K562 (cell line): ENCODE measurements at regions not wholly inside any gene's neighbourhood (a gene's known extent, or its start where the extent isn't known, plus 50 kb on each side); places are given as distances from the start of the nearest gene placed in this dataset.

Experiments used
- ATAC-seq: fragments of 200-7000 bp; cut with Tn5 transposase; 3 replicates; pipeline ENCODE4 v1.9.1; 2020; ENCODE audit warnings: moderate library complexity
- BruUV-seq: library from RNA; stranded (reverse); fragments of 400-500 nt; replicated peaks from 2 replicates; lab custom pipeline; 2021; lab: Mats Ljungman, UMichigan
- CTCF ChIA-PET: fragments of 300-600 bp; formaldehyde crosslinking; extraction: SDS; loops from one replicate; lab custom pipeline; 2021; ENCODE audit warnings: low intra/inter-chr PET ratio; lab: Yijun Ruan, JAX
- POLR2A ChIA-PET: fragments of 300-600, 350-650 bp; sonication (Branson Sonifier 250); formaldehyde crosslinking; extraction: SDS; loops from one replicate; lab custom pipeline; 2021; ENCODE audit warnings: antibody characterized with exemption, inconsistent platforms; lab: Yijun Ruan, JAX
- DNase-seq, 4 experiments: peaks; one replicate each; pipeline versions ENCODE4 v3.0.0 to v3.0.0-alpha.2; 2011 to 2018; ENCODE audit warnings: low spot score in 3 of 4, mixed read lengths in 3 of 4; ENCODE audit errors: extremely low read depth in 1 of 4
- FAIRE-seq: peaks from 2 replicates; lab custom pipeline; 2011; peaks lifted over from hg19 to GRCh38; lab: Jason Lieb, UNC
- H2AFZ ChIP-seq: 2 replicates; pipeline ENCODE4 v1.6.0; 2011; ENCODE audit warnings: low read depth, low read length, control low read depth, inconsistent platforms
- H3K27ac ChIP-seq: fragments of 200-600 bp; 3 replicates; pipeline ENCODE4 v1.8.0; 2011; ENCODE audit warnings: low read depth, mild to moderate bottlenecking, control low read depth, inconsistent platforms, low read length, moderate library complexity, mixed read lengths; ENCODE audit errors: extremely low read depth
- H3K27me3 ChIP-seq, 2 experiments: fragments of 300-600 bp in 1 of 2; 2 replicates in 1 of 2; 3 replicates in 1 of 2; pipeline versions ENCODE4 v1.6.0 to v1.8.0; 2011; ENCODE audit warnings: inconsistent platforms in 2 of 2, low read length in 2 of 2, mild to moderate bottlenecking in 1 of 2, mixed read lengths in 1 of 2, moderate library complexity in 1 of 2; ENCODE audit not compliant: control insufficient read depth in 2 of 2, insufficient read depth in 2 of 2
- H3K36me3 ChIP-seq: fragments of 300-600 bp; 3 replicates; pipeline ENCODE4 v1.8.0; 2011; ENCODE audit warnings: mild to moderate bottlenecking, low read length, inconsistent platforms; ENCODE audit not compliant: control insufficient read depth, insufficient read depth
- H3K4me1 ChIP-seq, 2 experiments: fragments of 200-600 bp in 1 of 2; replicated peaks in 1 of 2; 2 replicates in 1 of 2; 3 replicates in 1 of 2; pipeline versions ENCODE4 v1.5.1 to v1.8.0; 2011; ENCODE audit warnings: inconsistent platforms in 2 of 2, low read length in 2 of 2, mild to moderate bottlenecking in 1 of 2, mixed read lengths in 1 of 2, moderate library complexity in 1 of 2; ENCODE audit not compliant: control insufficient read depth in 2 of 2, insufficient read depth in 2 of 2
- H3K4me2 ChIP-seq: 2 replicates; pipeline ENCODE4 v1.6.1; 2011; ENCODE audit warnings: low read length, control low read depth, inconsistent platforms, mixed read lengths; ENCODE audit not compliant: insufficient read depth
- H3K4me3 ChIP-seq: fragments of 200-600 bp; sonication (generic), shearing (Covaris generic); 2 replicates; pipeline ENCODE4 v1.5.1; 2016; ENCODE audit warnings: control low read depth, inconsistent platforms
- H3K79me2 ChIP-seq: fragments of 200-600 bp; 3 replicates; pipeline ENCODE4 v1.8.0; 2011; ENCODE audit warnings: low read length, inconsistent platforms; ENCODE audit not compliant: control insufficient read depth, insufficient read depth
- H3K9ac ChIP-seq, 2 experiments: 2 replicates each; pipeline versions ENCODE4 v1.6.0 to v1.6.1; 2011; ENCODE audit warnings: low read depth in 2 of 2, low read length in 2 of 2, control low read depth in 1 of 2, inconsistent platforms in 1 of 2, mild to moderate bottlenecking in 1 of 2, mixed read lengths in 1 of 2; ENCODE audit not compliant: insufficient read depth in 1 of 2
- H3K9me1 ChIP-seq: one replicate; pipeline ENCODE4 v1.6.0; 2011; ENCODE audit warnings: inconsistent platforms, mild to moderate bottlenecking, low read length, moderate library complexity; ENCODE audit not compliant: control insufficient read depth, insufficient read depth
- H3K9me3 ChIP-seq: replicated peaks from 2 replicates; pipeline ENCODE4 v1.5.1; 2011; ENCODE audit warnings: low read depth, low read length, inconsistent platforms; ENCODE audit not compliant: control insufficient read depth, insufficient read depth
- H4K20me1 ChIP-seq: replicated peaks from 2 replicates; pipeline ENCODE4 v1.6.1; 2011; ENCODE audit warnings: low read length, inconsistent platforms, mixed read lengths; ENCODE audit not compliant: control insufficient read depth, insufficient read depth
- ARID2 ChIP-seq: fragments of 450-650 bp; IDR thresholded peaks from 2 replicates; pipeline ENCODE4 v1.6.1; 2017; ENCODE audit warnings: antibody characterized with exemption, mild to moderate bottlenecking
- BCOR ChIP-seq: fragments of 450-650 bp; IDR thresholded peaks from 2 replicates; pipeline ENCODE4 v1.6.1; 2016
- CBFA2T3 ChIP-seq: fragments of 450-650 bp; IDR thresholded peaks from 2 replicates; pipeline ENCODE4 v1.6.1; 2017
- CHD1 ChIP-seq: fragments of 200-600 bp; sonication (generic); IDR thresholded peaks from one replicate; pipeline ENCODE4 v1.6.1; 2012; ENCODE audit warnings: mild to moderate bottlenecking, moderate library complexity, low read length, inconsistent platforms
- CTBP1 ChIP-seq: fragments of 450-650 bp; IDR thresholded peaks from 2 replicates; pipeline ENCODE4 v1.6.1; 2016; ENCODE audit warnings: borderline replicate concordance
- FOXK1 ChIP-seq: sonication (generic); formaldehyde crosslinking; IDR thresholded peaks from 2 replicates; pipeline ENCODE4 v1.8.0; 2022; ENCODE audit warnings: missing genetic modification reagents, mild to moderate bottlenecking, borderline replicate concordance
- HMG20A ChIP-seq: fragments of 450-650 bp; formaldehyde crosslinking; conservative IDR thresholded peaks from 2 replicates; pipeline ENCODE4 v1.4.0; 2020; ENCODE audit warnings: mild to moderate bottlenecking, mixed read lengths
- NUFIP1 ChIP-seq: fragments of 450-650 bp; IDR thresholded peaks from 2 replicates; pipeline ENCODE4 v1.6.1; 2018; ENCODE audit not compliant: partially characterized antibody
- SRSF9 ChIP-seq: fragments of 200-400 bp; formaldehyde crosslinking; IDR thresholded peaks from 2 replicates; pipeline ENCODE4 v1.6.1; 2017; ENCODE audit warnings: low read depth, low read length, borderline replicate concordance
- STAG1 ChIP-seq: sonication (generic); formaldehyde crosslinking; IDR thresholded peaks from 2 replicates; pipeline ENCODE4 v1.5.0; 2020; ENCODE audit warnings: missing genetic modification reagents, borderline replicate concordance
- TRIM24 ChIP-seq, 2 experiments: fragments of 450-650 bp; IDR thresholded peaks; 2 replicates each; pipeline ENCODE4 v1.6.1; 2016
- TRIM28 ChIP-seq: fragments of 450-650 bp; IDR thresholded peaks from 2 replicates; pipeline ENCODE4 v1.6.1; 2017
- XRCC3 ChIP-seq: fragments of 450-650 bp; IDR thresholded peaks from 2 replicates; pipeline ENCODE4 v1.6.1; 2017; ENCODE audit warnings: mild to moderate bottlenecking, moderate library complexity
- ZKSCAN3 ChIP-seq: fragments of 250-450 bp; sonication (Bioruptor Pico); IDR thresholded peaks from 2 replicates; pipeline ENCODE4 v1.4.0; 2020
- ZNF174 ChIP-seq: fragments of 250-450 bp; sonication (Bioruptor Pico); IDR thresholded peaks from 2 replicates; pipeline ENCODE4 v1.4.0; 2020; ENCODE audit warnings: mild to moderate bottlenecking
- ZNF696 ChIP-seq: fragments of 250-450 bp; sonication (Bioruptor Pico); conservative IDR thresholded peaks from 2 replicates; pipeline ENCODE4 v1.4.0; 2020; ENCODE audit warnings: mild to moderate bottlenecking, moderate library complexity
- whole genome bisulfite sequencing: fragments of 100-300 bp; shearing (Covaris generic); methylation state at CpG from one replicate; pipeline ENCODE4 v1.1.6; 2016; ENCODE audit warnings: low coverage, mixed read lengths; ENCODE audit not compliant: insufficient coverage; ENCODE audit errors: missing lambda C conversion rate; 5-methylcytosine and 5-hydroxymethylcytosine counted together
- in situ Hi-C: fragments of 300-500 bp; cut with MboI; formaldehyde crosslinking; loops from 4 replicates; pipeline ENCODE4 v1.15.0; 2018; ENCODE audit warnings: inconsistent platforms, mixed read lengths
- intact Hi-C: fragments of 100-400 bp; cut with micrococcal nuclease; formaldehyde crosslinking; loops from 2 replicates; pipeline ENCODE4 v1.14.2; 2022
- TF ChIP-seq, protein P1 (sequence below): fragments of 450-650 bp; IDR thresholded peaks from 2 replicates; pipeline ENCODE4 v1.6.1; 2016; ENCODE audit warnings: missing biosample characterization, missing genetic modification characterization
- TF ChIP-seq, protein P2 (sequence below): fragments of 450-650 bp; formaldehyde crosslinking; IDR thresholded peaks from 2 replicates; pipeline ENCODE4 v1.4.0; 2020; ENCODE audit warnings: mild to moderate bottlenecking, moderate library complexity
- TF ChIP-seq, protein P3 (sequence below), 2 experiments: fragments of 450-650 bp in 1 of 2; IDR thresholded peaks; 2 replicates each; pipeline ENCODE4 v1.6.1; 2011 to 2017; ENCODE audit warnings: low read depth in 2 of 2, antibody characterized with exemption in 1 of 2, borderline replicate concordance in 1 of 2, low read length in 1 of 2, mild to moderate bottlenecking in 1 of 2, mixed read lengths in 1 of 2; ENCODE audit not compliant: control insufficient read depth in 1 of 2

DNA sequence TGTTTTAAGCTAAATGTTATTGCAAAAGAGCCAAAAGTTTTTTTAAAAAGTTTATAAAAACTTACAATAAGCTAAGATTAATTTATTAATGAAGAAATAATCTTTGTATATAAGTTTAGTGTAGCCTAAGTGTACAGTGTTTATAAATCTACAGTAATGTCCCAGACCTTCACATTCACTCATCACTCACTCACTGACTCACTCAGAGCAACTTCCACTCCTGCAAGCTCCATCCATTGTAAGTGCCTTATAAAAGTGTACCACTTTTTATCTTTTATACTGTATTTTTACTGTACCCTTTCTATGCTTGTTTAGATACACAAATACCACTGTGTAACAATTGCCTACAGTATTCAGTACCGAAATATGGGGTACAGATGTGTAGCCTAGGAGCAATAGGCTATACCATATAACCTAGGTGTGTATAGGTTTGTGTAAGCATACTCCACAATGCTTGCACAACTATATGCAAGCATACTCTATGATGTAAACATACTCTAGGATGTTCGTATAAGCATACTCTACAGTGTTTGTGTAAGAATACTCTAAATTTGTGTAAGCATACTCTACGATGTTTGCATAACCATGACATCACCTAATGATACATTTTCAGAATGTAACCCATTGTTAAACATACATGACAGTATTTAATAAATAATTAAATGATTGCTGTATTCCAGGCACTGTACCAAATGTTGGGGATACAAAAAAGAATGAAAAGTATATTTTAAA is 953.0 kb downstream of the KCNA4 start:
- TF ChIP-seq XRCC3 (no peak), TRIM24 (IDR thresholded peaks at IDR 0.05) (no peak), HMG20A (CRISPR knock-in tag) (no peak), NUFIP1 (no peak), ARID2 (no peak), FOXK1 (no peak), ZNF696 (CRISPR knock-in tag) (no peak), CHD1 (no peak), BCOR (no peak), STAG1 (no peak), ZKSCAN3 (CRISPR knock-in tag) (no peak), CTBP1 (no peak), ZNF174 (CRISPR knock-in tag) (no peak), TRIM28 (no peak), SRSF9 (no peak), CBFA2T3 (no peak)
- TF ChIP-seq, protein P1, sequence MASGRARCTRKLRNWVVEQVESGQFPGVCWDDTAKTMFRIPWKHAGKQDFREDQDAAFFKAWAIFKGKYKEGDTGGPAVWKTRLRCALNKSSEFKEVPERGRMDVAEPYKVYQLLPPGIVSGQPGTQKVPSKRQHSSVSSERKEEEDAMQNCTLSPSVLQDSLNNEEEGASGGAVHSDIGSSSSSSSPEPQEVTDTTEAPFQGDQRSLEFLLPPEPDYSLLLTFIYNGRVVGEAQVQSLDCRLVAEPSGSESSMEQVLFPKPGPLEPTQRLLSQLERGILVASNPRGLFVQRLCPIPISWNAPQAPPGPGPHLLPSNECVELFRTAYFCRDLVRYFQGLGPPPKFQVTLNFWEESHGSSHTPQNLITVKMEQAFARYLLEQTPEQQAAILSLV (tag): no peak
- TF ChIP-seq, protein P2, sequence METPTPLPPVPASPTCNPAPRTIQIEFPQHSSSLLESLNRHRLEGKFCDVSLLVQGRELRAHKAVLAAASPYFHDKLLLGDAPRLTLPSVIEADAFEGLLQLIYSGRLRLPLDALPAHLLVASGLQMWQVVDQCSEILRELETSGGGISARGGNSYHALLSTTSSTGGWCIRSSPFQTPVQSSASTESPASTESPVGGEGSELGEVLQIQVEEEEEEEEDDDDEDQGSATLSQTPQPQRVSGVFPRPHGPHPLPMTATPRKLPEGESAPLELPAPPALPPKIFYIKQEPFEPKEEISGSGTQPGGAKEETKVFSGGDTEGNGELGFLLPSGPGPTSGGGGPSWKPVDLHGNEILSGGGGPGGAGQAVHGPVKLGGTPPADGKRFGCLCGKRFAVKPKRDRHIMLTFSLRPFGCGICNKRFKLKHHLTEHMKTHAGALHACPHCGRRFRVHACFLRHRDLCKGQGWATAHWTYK (CRISPR knock-in tag): no peak
- TF ChIP-seq, protein P3, sequence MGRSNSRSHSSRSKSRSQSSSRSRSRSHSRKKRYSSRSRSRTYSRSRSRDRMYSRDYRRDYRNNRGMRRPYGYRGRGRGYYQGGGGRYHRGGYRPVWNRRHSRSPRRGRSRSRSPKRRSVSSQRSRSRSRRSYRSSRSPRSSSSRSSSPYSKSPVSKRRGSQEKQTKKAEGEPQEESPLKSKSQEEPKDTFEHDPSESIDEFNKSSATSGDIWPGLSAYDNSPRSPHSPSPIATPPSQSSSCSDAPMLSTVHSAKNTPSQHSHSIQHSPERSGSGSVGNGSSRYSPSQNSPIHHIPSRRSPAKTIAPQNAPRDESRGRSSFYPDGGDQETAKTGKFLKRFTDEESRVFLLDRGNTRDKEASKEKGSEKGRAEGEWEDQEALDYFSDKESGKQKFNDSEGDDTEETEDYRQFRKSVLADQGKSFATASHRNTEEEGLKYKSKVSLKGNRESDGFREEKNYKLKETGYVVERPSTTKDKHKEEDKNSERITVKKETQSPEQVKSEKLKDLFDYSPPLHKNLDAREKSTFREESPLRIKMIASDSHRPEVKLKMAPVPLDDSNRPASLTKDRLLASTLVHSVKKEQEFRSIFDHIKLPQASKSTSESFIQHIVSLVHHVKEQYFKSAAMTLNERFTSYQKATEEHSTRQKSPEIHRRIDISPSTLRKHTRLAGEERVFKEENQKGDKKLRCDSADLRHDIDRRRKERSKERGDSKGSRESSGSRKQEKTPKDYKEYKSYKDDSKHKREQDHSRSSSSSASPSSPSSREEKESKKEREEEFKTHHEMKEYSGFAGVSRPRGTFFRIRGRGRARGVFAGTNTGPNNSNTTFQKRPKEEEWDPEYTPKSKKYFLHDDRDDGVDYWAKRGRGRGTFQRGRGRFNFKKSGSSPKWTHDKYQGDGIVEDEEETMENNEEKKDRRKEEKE (IDR thresholded peaks at IDR 0.05; ENCODE audit: borderline replicate concordance in 1 of 2, control insufficient read depth in 1 of 2, low read depth in 2 of 2, low read length in 1 of 2): no peak
- BruUV-seq: no TSS peak
- in situ Hi-C loops: no loop called here

More for the DNA sequence above, 953.0 kb downstream of the KCNA4 start:
- H3K4me2 ChIP-seq: no peak overlapping the region
- WGBS: 0% methylated on average over 3 of the region's 3 CpGs
- no peaks in the 10 kb centered on the region for H3K27me3 ChIP-seq
- intact Hi-C loops: no loop called here
- POLR2A ChIA-PET: interaction anchor here (0.9 kb wide), 1 partner anchor 12 kb away, joined by 3 read pairs; no protein-coding TSS in a partner anchor
- no peak overlapping the region for H3K4me3 ChIP-seq
- no peak overlapping the region for H3K27ac ChIP-seq
- no peak overlapping the region for H2AFZ ChIP-seq
- H3K79me2 ChIP-seq: no peaks in the 10 kb centered on the region
- H3K9ac ChIP-seq: no peak overlapping the region
- H3K36me3 ChIP-seq: no peaks in the 10 kb centered on the region
- ATAC-seq (no peak), FAIRE-seq (no peak), DNase-seq (no peak)
- H4K20me1 ChIP-seq: no peaks in the 10 kb centered on the region
- no peaks in the 10 kb centered on the region for H3K9me3 ChIP-seq
- CTCF ChIA-PET: no interaction called here
- H3K4me1 ChIP-seq: no peaks in the 10 kb centered on the region
- no peaks in the 10 kb centered on the region for H3K9me1 ChIP-seq
